ENCODE measurements at regions not wholly inside any gene's neighbourhood (a gene's known extent, or its start where the extent isn't known, plus 50 kb on each side); places are given as distances from the start of the nearest gene placed in this dataset.

DNA sequence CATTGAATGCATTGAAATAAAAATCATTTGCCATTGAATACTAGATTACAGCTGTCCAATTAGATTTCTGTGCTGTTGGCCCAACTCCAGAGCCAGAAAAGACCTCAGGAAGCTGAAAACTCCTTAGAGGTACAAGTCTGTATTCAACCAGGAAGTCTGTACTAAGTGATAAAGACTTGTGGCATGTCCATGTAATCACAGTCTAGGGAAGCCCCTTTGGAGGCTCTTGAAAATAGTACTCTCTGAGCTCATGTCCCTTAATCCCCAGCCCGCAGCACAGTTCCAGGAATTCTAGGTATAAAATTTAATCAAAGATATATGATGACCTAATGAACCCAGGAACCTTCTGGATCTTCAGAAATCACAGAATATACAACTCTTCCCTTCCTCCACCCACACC lies 279.4 kb downstream of the RSL24D1 start:
- Histone ChIP-seq H3K27me3 (ENCODE audit: control insufficient read depth, insufficient read depth, low read length) (no peaks in the 10 kb centered on the region), H3K36me3 (ENCODE audit: control insufficient read depth, insufficient read depth, low read length) (no peaks in the 10 kb centered on the region), H3K9me3 (ENCODE audit: control insufficient read depth, insufficient read depth, low read length) (no peaks in the 10 kb centered on the region), H3K27ac (ENCODE audit: low read depth, low read length) (no peak overlapping the region), H3K4me3 (ENCODE audit: low read depth, low read length) (no peak overlapping the region), H3K4me1 (ENCODE audit: control insufficient read depth, insufficient read depth, low read length) (no peaks in the 10 kb centered on the region)
- WGBS (ENCODE audit: insufficient coverage) = no CpG with 5 or more reads among the region's 1 CpG
- no peak for DNase-seq (ENCODE audit: low read depth in 4 of 6, low spot score in 6 of 6)

DNA sequence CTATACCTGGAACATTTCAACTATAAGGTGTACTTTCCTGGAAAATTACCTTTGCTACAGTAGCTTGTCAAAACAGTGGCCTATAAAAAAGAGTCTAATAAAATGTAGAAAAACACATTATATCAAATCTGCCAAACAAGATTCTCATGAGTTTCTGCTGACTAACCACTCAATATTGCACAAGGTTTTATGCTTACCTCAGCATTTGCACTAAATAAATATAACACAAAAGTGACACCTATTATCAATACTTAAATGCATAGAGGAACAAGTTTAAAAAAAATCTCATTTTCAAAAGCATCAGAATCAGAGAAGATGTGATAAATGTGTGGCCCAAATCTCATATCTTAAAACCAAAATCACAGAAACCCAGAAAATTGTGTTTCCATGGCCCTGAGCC lies 281.4 kb downstream of the RSL24D1 start:
- no peak for DNase-seq (ENCODE audit: low read depth in 4 of 6, low spot score in 6 of 6)
- no peaks in the 10 kb centered on the region for H3K9me3 ChIP-seq (ENCODE audit: control insufficient read depth, insufficient read depth, low read length)
- no peak overlapping the region for H3K4me3 ChIP-seq (ENCODE audit: low read depth, low read length)
- H3K27ac ChIP-seq (ENCODE audit: low read depth, low read length) = no peak overlapping the region
- H3K36me3 ChIP-seq (ENCODE audit: control insufficient read depth, insufficient read depth, low read length) = no peaks in the 10 kb centered on the region
- H3K4me1 ChIP-seq (ENCODE audit: control insufficient read depth, insufficient read depth, low read length) = no peaks in the 10 kb centered on the region
- no peaks in the 10 kb centered on the region for H3K27me3 ChIP-seq (ENCODE audit: control insufficient read depth, insufficient read depth, low read length)

DNA sequence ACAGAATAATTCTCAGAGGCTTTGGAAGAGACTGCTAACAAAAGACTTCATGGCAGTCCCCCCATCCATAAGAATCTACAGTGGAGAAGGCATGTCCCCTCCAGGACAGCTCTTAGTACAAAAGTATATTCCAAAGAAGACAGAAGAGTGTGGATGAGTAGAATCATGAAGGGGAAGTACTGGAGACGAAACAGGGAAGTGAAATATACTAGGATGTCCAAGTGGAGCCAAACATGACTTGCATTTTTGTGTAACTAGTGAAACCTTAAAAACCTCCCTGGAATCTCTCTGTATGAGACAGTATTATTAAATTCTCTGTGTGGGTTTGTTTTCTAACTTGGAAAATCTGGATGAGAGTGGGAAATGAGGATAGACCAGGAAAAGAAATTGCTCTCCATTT lies 312.4 kb downstream of the RSL24D1 start:
- H3K4me3 ChIP-seq (ENCODE audit: low read depth, low read length) = no peak overlapping the region
- no peak for DNase-seq (ENCODE audit: low read depth in 4 of 6, low spot score in 6 of 6)
- H3K27ac ChIP-seq (ENCODE audit: low read depth, low read length) = no peak overlapping the region
- H3K36me3 ChIP-seq (ENCODE audit: control insufficient read depth, insufficient read depth, low read length) = no peaks in the 10 kb centered on the region
- H3K27me3 ChIP-seq (ENCODE audit: control insufficient read depth, insufficient read depth, low read length) = no peaks in the 10 kb centered on the region
- WGBS (ENCODE audit: insufficient coverage) = no CpG with 5 or more reads among the region's 1 CpG
- peaks cover 1% of the 10 kb centered on the region for H3K9me3 ChIP-seq (ENCODE audit: control insufficient read depth, insufficient read depth, low read length)
- no peaks in the 10 kb centered on the region for H3K4me1 ChIP-seq (ENCODE audit: control insufficient read depth, insufficient read depth, low read length)

DNA sequence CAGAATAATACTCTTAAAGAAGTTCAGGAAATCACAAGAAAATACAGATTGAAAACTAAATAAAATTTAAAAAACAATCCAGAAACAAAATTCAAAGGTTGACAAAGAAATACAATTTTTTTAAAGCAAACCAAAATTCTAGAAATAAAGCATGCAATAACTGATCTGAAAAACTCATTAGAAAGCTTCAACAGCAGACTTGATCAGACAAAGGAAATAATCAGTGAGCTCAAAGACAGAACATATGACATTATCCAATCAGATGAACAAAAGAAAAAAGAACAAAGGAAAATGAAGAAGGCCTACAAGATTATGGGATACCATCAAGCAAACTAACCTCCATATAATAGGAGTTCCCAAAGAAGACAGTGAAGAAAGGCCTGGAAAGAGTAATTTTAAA lies 336.8 kb downstream of the RSL24D1 start:
- H3K4me1 ChIP-seq (ENCODE audit: control insufficient read depth, insufficient read depth, low read length) = no peaks in the 10 kb centered on the region
- peaks cover 1% of the 10 kb centered on the region for H3K9me3 ChIP-seq (ENCODE audit: control insufficient read depth, insufficient read depth, low read length)
- no peak for DNase-seq (ENCODE audit: low read depth in 4 of 6, low spot score in 6 of 6)
- H3K27ac ChIP-seq (ENCODE audit: low read depth, low read length) = no peak overlapping the region
- no peak overlapping the region for H3K4me3 ChIP-seq (ENCODE audit: low read depth, low read length)
- no peaks in the 10 kb centered on the region for H3K27me3 ChIP-seq (ENCODE audit: control insufficient read depth, insufficient read depth, low read length)
- no peaks in the 10 kb centered on the region for H3K36me3 ChIP-seq (ENCODE audit: control insufficient read depth, insufficient read depth, low read length)

DNA sequence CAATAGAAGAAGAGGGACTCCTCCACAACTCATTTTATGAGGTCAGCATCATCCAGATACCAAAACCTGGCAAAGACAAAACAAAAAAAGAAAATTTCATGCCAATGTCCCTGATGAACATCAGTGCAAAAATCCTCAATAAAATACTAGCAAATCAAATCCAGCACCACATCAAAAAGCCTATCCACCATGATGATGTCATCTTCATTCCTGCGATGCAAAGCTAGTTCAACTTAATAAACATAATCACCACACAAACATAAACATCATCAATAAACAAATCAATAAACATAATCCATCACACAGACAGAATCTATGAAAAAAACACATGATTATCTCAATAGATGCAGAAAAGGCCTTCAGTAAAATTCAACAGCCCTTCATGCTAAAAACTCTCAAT lies 342.1 kb downstream of the RSL24D1 start:
- Histone ChIP-seq H3K9me3 (ENCODE audit: control insufficient read depth, insufficient read depth, low read length) (no peaks in the 10 kb centered on the region), H3K4me1 (ENCODE audit: control insufficient read depth, insufficient read depth, low read length) (no peaks in the 10 kb centered on the region), H3K27me3 (ENCODE audit: control insufficient read depth, insufficient read depth, low read length) (no peaks in the 10 kb centered on the region), H3K4me3 (ENCODE audit: low read depth, low read length) (no peak overlapping the region), H3K36me3 (ENCODE audit: control insufficient read depth, insufficient read depth, low read length) (no peaks in the 10 kb centered on the region), H3K27ac (ENCODE audit: low read depth, low read length) (no peak overlapping the region)
- WGBS (ENCODE audit: insufficient coverage) = 83% methylated on average over 1 of the region's 1 CpG
- no peak for DNase-seq (ENCODE audit: low read depth in 4 of 6, low spot score in 6 of 6)

DNA sequence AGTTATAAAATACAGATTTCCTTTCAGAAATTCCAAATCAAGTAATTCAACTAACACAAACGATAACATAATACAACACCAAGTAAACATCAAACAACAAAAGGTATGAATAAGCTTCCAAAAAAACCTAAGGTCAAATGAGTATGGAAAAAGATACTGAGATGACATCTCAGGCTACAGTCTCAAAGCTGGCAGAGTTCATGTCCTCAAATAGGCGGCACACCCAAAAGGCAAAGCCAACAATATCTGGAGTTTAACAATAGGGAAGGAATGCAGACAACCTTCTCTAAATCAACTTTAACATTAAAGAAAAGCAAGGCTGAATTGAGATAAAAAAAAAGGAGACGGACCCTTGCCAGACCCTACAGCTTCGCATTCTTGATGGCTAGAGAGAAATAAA lies 346.6 kb downstream of the RSL24D1 start:
- Histone ChIP-seq H3K36me3 (ENCODE audit: control insufficient read depth, insufficient read depth, low read length) (no peaks in the 10 kb centered on the region), H3K27me3 (ENCODE audit: control insufficient read depth, insufficient read depth, low read length) (no peaks in the 10 kb centered on the region), H3K9me3 (ENCODE audit: control insufficient read depth, insufficient read depth, low read length) (no peaks in the 10 kb centered on the region), H3K27ac (ENCODE audit: low read depth, low read length) (no peak overlapping the region), H3K4me1 (ENCODE audit: control insufficient read depth, insufficient read depth, low read length) (no peaks in the 10 kb centered on the region), H3K4me3 (ENCODE audit: low read depth, low read length) (no peak overlapping the region)
- no CpG with 5 or more reads among the region's 4 CpGs for WGBS (ENCODE audit: insufficient coverage)
- DNase-seq (ENCODE audit: low read depth in 4 of 6, low spot score in 6 of 6) = no peak

DNA sequence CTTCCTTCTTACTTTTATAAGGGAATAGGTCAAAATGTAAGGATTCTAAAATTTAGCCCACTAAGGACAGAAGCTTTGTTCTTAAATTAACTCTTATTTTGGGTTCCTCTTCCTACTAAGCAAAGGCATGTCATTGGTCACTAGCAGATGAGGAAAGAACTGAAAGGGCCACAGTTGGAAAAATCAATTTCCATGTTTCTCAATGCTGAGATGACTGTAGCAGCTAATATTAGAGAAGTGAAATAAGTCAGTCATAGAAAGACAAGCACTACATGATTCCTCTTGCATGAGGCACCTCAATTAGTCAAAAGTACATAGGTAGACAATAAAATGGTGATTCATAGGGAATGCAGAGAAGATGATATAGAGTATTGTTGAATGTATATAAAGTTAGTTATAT lies 353.7 kb downstream of the RSL24D1 start:
- Histone ChIP-seq H3K27ac (ENCODE audit: low read depth, low read length) (no peak overlapping the region), H3K36me3 (ENCODE audit: control insufficient read depth, insufficient read depth, low read length) (no peaks in the 10 kb centered on the region), H3K4me3 (ENCODE audit: low read depth, low read length) (no peak overlapping the region), H3K9me3 (ENCODE audit: control insufficient read depth, insufficient read depth, low read length) (no peaks in the 10 kb centered on the region), H3K4me1 (ENCODE audit: control insufficient read depth, insufficient read depth, low read length) (no peaks in the 10 kb centered on the region), H3K27me3 (ENCODE audit: control insufficient read depth, insufficient read depth, low read length) (no peaks in the 10 kb centered on the region)
- DNase-seq (ENCODE audit: low read depth in 4 of 6, low spot score in 6 of 6) = no peak

DNA sequence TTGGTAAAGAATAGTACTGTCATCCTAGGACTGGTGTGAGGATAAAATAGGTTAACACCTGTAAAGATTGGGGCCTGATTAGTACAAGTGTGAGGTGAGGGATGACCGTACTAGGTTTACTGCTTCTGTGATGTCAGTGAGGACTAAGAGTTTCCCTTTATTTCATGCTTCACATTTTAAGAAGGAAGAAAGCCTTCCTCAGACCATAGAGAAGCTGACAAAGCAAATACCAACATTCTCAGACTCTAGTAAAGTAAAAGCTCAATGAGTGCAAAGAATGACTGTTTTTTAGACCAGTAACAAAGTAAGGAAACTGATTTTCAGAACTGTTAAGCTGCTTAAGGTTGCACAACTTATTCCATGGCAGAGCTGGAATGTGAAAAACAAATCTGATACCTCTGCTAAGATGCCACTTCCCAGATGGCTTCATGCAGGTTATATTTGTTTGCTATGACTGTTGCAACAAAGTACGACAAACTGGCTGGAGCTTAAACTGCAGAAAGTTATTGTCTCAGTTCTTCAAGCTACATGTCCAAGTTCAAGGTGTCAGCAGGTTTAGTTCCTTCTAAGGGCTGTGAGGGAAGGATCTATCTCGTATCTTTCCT lies 354.9 kb downstream of the RSL24D1 start:
- H3K36me3 ChIP-seq (ENCODE audit: control insufficient read depth, insufficient read depth, low read length) = no peaks in the 10 kb centered on the region
- 100% methylated on average over 1 of the region's 3 CpGs for WGBS (ENCODE audit: insufficient coverage)
- H3K9me3 ChIP-seq (ENCODE audit: control insufficient read depth, insufficient read depth, low read length) = no peaks in the 10 kb centered on the region
- H3K4me1 ChIP-seq (ENCODE audit: control insufficient read depth, insufficient read depth, low read length) = no peaks in the 10 kb centered on the region
- no peaks in the 10 kb centered on the region for H3K27me3 ChIP-seq (ENCODE audit: control insufficient read depth, insufficient read depth, low read length)
- DNase-seq (ENCODE audit: low read depth in 4 of 6, low spot score in 6 of 6) = no peak
- no peak overlapping the region for H3K27ac ChIP-seq (ENCODE audit: low read depth, low read length)
- H3K4me3 ChIP-seq (ENCODE audit: low read depth, low read length) = no peak overlapping the region

DNA sequence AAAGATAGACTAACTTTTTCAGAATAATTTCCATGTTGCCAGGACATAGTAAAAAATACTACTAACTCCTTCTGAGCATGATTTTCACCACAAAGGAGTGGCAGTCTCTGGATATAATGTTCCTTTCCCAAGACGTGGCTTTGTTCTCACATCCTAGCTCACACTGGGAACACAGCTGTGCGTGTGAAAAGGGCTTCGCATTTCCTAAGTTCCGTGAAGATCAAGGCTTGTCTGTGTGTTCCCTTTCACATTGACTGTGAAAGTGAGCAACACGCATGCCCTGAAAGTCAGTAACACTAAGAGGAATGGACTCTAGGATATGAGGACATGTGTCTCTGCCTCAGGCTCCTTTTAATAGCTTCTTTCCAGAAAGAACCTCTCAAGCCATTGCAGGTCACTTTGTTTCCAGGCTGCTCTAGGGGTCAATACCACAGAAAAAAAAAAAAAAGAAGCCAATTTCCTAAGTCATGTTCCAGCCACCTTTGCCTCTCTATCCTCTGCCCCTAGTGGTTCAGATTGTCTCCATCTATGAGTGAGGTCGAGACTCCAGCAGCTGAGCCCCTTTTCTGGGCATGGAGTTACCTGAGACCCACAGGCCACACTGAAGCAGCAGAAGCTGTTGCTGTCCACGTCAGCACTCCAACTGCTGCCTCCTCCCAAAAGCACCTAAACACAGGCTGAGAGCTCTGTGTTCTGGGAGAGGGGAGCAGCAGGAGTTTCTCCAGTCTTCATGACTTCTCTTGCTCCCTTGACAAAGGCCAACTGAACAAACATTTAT lies 355.9 kb downstream of the RSL24D1 start:
- H3K27ac ChIP-seq (ENCODE audit: low read depth, low read length) = no peak overlapping the region
- H3K4me1 ChIP-seq (ENCODE audit: control insufficient read depth, insufficient read depth, low read length) = no peaks in the 10 kb centered on the region
- no peaks in the 10 kb centered on the region for H3K27me3 ChIP-seq (ENCODE audit: control insufficient read depth, insufficient read depth, low read length)
- H3K4me3 ChIP-seq (ENCODE audit: low read depth, low read length) = no peak overlapping the region
- H3K36me3 ChIP-seq (ENCODE audit: control insufficient read depth, insufficient read depth, low read length) = no peaks in the 10 kb centered on the region
- no peak for DNase-seq (ENCODE audit: low read depth in 4 of 6, low spot score in 6 of 6)
- H3K9me3 ChIP-seq (ENCODE audit: control insufficient read depth, insufficient read depth, low read length) = no peaks in the 10 kb centered on the region
- WGBS (ENCODE audit: insufficient coverage) = 50% methylated on average over 6 of the region's 7 CpGs

DNA sequence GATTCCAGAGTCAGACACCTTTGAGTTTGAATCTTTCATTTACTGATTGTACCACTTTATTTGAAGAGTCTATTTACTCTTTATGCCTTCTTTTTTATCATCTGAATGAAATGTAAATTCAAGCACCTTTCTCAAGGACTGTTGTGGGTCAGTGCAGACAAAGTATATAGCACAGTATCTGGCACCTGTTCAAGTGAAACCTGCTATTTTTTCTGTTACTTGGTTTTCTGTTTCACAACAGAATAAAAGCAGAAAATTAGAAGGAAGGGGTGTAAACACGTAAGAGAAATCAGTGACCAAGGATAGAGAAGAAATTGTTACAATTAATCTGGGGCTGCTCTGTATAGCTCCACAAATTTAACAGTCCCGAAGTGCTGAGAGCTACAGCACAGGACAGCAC lies 357.4 kb downstream of the RSL24D1 start:
- no peaks in the 10 kb centered on the region for H3K9me3 ChIP-seq (ENCODE audit: control insufficient read depth, insufficient read depth, low read length)
- H3K36me3 ChIP-seq (ENCODE audit: control insufficient read depth, insufficient read depth, low read length) = no peaks in the 10 kb centered on the region
- H3K27me3 ChIP-seq (ENCODE audit: control insufficient read depth, insufficient read depth, low read length) = no peaks in the 10 kb centered on the region
- H3K4me3 ChIP-seq (ENCODE audit: low read depth, low read length) = no peak overlapping the region
- no peaks in the 10 kb centered on the region for H3K4me1 ChIP-seq (ENCODE audit: control insufficient read depth, insufficient read depth, low read length)
- no peak for DNase-seq (ENCODE audit: low read depth in 4 of 6, low spot score in 6 of 6)
- WGBS (ENCODE audit: insufficient coverage) = 17% methylated on average over 1 of the region's 2 CpGs
- no peak overlapping the region for H3K27ac ChIP-seq (ENCODE audit: low read depth, low read length)
